Caco-2 (cell line): ENCODE measurements at regions not wholly inside any gene's neighbourhood (a gene's known extent, or its start where the extent isn't known, plus 50 kb on each side); places are given as distances from the start of the nearest gene placed in this dataset.

Experiments
- BruUV-seq: library from RNA; stranded (reverse); fragments of 400-500 nt; replicated peaks from 2 replicates; lab custom pipeline; 2021; lab: Mats Ljungman, UMichigan
- CTCF ChIA-PET: fragments of 300-600 bp; sonication (Branson Sonifier 250); formaldehyde crosslinking; loops from one replicate; lab custom pipeline; 2022; ENCODE audit warnings: antibody characterized with exemption; lab: Charles Lee
- POLR2A ChIA-PET: fragments of 300-600 bp; sonication (Branson Sonifier 250); formaldehyde crosslinking; loops from one replicate; lab custom pipeline; 2022; ENCODE audit warnings: antibody characterized with exemption; lab: Charles Lee
- DNase-seq, 2 experiments: peaks; one replicate each; pipeline versions ENCODE4 v3.0.0 to v3.0.0-alpha.2; 2020 to 2022
- H3K27me3 ChIP-seq: replicated peaks from 2 replicates; pipeline ENCODE4 v1.6.0; 2011; ENCODE audit warnings: low read length; ENCODE audit not compliant: control insufficient read depth, insufficient read depth
- H3K36me3 ChIP-seq: 2 replicates; pipeline ENCODE4 v1.5.1; 2011; ENCODE audit warnings: low read length; ENCODE audit not compliant: control insufficient read depth, insufficient read depth
- H3K4me1 ChIP-seq: fragments of 250-450 bp; sonication (Bioruptor Pico); 2 replicates; pipeline ENCODE4 v1.5.1; 2020; ENCODE audit warnings: mild to moderate bottlenecking
- H3K4me3 ChIP-seq: 2 replicates; pipeline ENCODE4 v1.5.1; 2011; ENCODE audit warnings: low read depth, mild to moderate bottlenecking, control low read depth, low read length
- H3K9me3 ChIP-seq: fragments of 250-450 bp; sonication (Bioruptor Pico); 2 replicates; pipeline ENCODE4 v1.5.1; 2020; ENCODE audit warnings: mild to moderate bottlenecking, moderate library complexity
- H3K27ac Mint-ChIP-seq: one replicate; pipeline ENCODE4 v1.8.0; 2022; ENCODE audit warnings: mixed read lengths; ENCODE audit not compliant: unreplicated experiment
- H3K27me3 Mint-ChIP-seq: one replicate; pipeline ENCODE4 v1.8.0; 2022; ENCODE audit warnings: mixed read lengths; ENCODE audit not compliant: insufficient read depth, unreplicated experiment
- H3K36me3 Mint-ChIP-seq: one replicate; pipeline ENCODE4 v1.8.0; 2022; ENCODE audit warnings: mild to moderate bottlenecking, mixed read lengths; ENCODE audit not compliant: insufficient read depth, unreplicated experiment
- H3K4me1 Mint-ChIP-seq: one replicate; pipeline ENCODE4 v1.8.0; 2022; ENCODE audit warnings: low read depth, mixed read lengths; ENCODE audit not compliant: unreplicated experiment
- H3K4me3 Mint-ChIP-seq: one replicate; pipeline ENCODE4 v1.8.0; 2022; ENCODE audit warnings: mild to moderate bottlenecking, moderate library complexity, mixed read lengths; ENCODE audit not compliant: unreplicated experiment
- H3K9me3 Mint-ChIP-seq: one replicate; pipeline ENCODE4 v1.8.0; 2022; ENCODE audit warnings: mixed read lengths; ENCODE audit not compliant: unreplicated experiment
- CTCF ChIP-seq, 2 experiments: fragments of 200-600 bp in 1 of 2; IDR thresholded peaks; 1 replicate in 1 of 2; 2 replicates in 1 of 2; pipeline versions ENCODE4 v1.5.1 to v1.8.0; 2011 to 2022; ENCODE audit warnings: antibody characterized with exemption in 1 of 2, control low read depth in 1 of 2, inconsistent platforms in 1 of 2, low read depth in 1 of 2, low read length in 1 of 2, mild to moderate bottlenecking in 1 of 2, moderate library complexity in 1 of 2; ENCODE audit not compliant: insufficient read depth in 1 of 2, severe bottlenecking in 1 of 2, unreplicated experiment in 1 of 2
- intact Hi-C: fragments of 100-400 bp; cut with micrococcal nuclease; formaldehyde crosslinking; loops from one replicate; pipeline ENCODE4 v1.10.0; 2022; ENCODE audit not compliant: unreplicated experiment

GRCh38 chr20:11091511-11091910, 417.7 kb upstream of the JAG1 start:
- H3K36me3 Mint-ChIP-seq: no peaks in the 10 kb centered on the region

GRCh38 chr20:11092151-11092550, 418.4 kb upstream of the JAG1 start:
- H3K36me3 Mint-ChIP-seq: no peaks in the 10 kb centered on the region
- TF ChIP-seq CTCF (IDR thresholded peaks at IDR 0.05; ENCODE audit: insufficient read depth in 1 of 2, low read depth in 1 of 2, low read length in 1 of 2, severe bottlenecking in 1 of 2, unreplicated experiment in 1 of 2): no peak
- H3K4me3 Mint-ChIP-seq: no peak overlapping the region
- peaks cover 12% of the 10 kb centered on the region for H3K9me3 Mint-ChIP-seq
- intact Hi-C loops: no loop called here
- no peaks in the 10 kb centered on the region for H3K36me3 ChIP-seq
- H3K27me3 Mint-ChIP-seq: no peaks in the 10 kb centered on the region
- H3K4me1 ChIP-seq: no peaks in the 10 kb centered on the region
- no peaks in the 10 kb centered on the region for H3K9me3 ChIP-seq
- H3K4me3 ChIP-seq: no peak overlapping the region
- ChIA-PET POLR2A (no interaction called here), CTCF (no interaction called here)
- no peak overlapping the region for H3K27ac Mint-ChIP-seq
- no peaks in the 10 kb centered on the region for H3K4me1 Mint-ChIP-seq
- DNase-seq: no peak
- BruUV-seq: no TSS peak
- H3K27me3 ChIP-seq: no peaks in the 10 kb centered on the region

More at GRCh38 chr20:11091511-11091910, 417.7 kb upstream of the JAG1 start:
- H3K27me3 Mint-ChIP-seq: no peaks in the 10 kb centered on the region
- H3K9me3 Mint-ChIP-seq: peaks cover 15% of the 10 kb centered on the region
- H3K4me3 ChIP-seq: no peak overlapping the region
- no TSS peak for BruUV-seq
- no peaks in the 10 kb centered on the region for H3K27me3 ChIP-seq
- no peaks in the 10 kb centered on the region for H3K4me1 ChIP-seq
- no peak for TF ChIP-seq CTCF (IDR thresholded peaks at IDR 0.05; ENCODE audit: insufficient read depth in 1 of 2, low read depth in 1 of 2, low read length in 1 of 2, severe bottlenecking in 1 of 2, unreplicated experiment in 1 of 2)
- intact Hi-C loops: no loop called here
- no peaks in the 10 kb centered on the region for H3K4me1 Mint-ChIP-seq
- no peaks in the 10 kb centered on the region for H3K9me3 ChIP-seq
- ChIA-PET CTCF (no interaction called here), POLR2A (no interaction called here)
- H3K36me3 ChIP-seq: no peaks in the 10 kb centered on the region
- H3K4me3 Mint-ChIP-seq: no peak overlapping the region
- DNase-seq: no peak
- no peak overlapping the region for H3K27ac Mint-ChIP-seq

- CTCF ChIA-PET: no interaction called here
- no TSS peak for BruUV-seq
- Histone ChIP-seq H3K4me1 (no peaks in the 10 kb centered on the region), H3K4me3 (no peak overlapping the region), H3K27me3 (no peaks in the 10 kb centered on the region), H3K9me3 (no peaks in the 10 kb centered on the region), H3K36me3 (no peaks in the 10 kb centered on the region)
- no peak for DNase-seq
- no peak overlapping the region for H3K27ac Mint-ChIP-seq
- no peaks in the 10 kb centered on the region for H3K27me3 Mint-ChIP-seq
- no peak for TF ChIP-seq CTCF (IDR thresholded peaks at IDR 0.05; ENCODE audit: insufficient read depth in 1 of 2, low read depth in 1 of 2, low read length in 1 of 2, severe bottlenecking in 1 of 2, unreplicated experiment in 1 of 2)
- no peaks in the 10 kb centered on the region for H3K4me1 Mint-ChIP-seq
- H3K9me3 Mint-ChIP-seq: no peaks in the 10 kb centered on the region
- H3K36me3 Mint-ChIP-seq: no peaks in the 10 kb centered on the region
- intact Hi-C loops: no loop called here
- H3K4me3 Mint-ChIP-seq: no peak overlapping the region
- POLR2A ChIA-PET: no interaction called here
Observed at GRCh38 chr20:11094196-11094595, 420.4 kb upstream of the JAG1 start.
